ENCODE measurements at regions not wholly inside any gene's neighbourhood (a gene's known extent, or its start where the extent isn't known, plus 50 kb on each side); places are given as distances from the start of the nearest gene placed in this dataset.

DNA sequence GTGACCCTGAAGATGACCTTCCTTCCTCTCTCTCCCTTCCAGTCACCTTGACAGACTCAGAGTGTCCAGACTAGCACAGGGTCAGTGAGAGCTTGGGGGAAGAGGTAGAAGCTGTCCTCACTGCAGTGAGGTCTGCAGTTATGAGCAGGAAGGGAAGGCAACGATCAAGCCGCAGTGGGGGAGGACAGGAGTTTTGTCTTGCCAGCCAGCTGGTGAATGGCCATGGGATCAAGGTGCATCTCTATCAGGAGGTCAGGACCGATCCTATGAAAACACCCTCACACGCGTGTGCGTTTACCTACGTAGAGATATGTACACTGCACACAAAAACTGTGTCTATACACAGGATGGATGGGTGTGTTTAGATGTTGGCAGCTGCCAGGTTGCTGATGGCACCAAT is 83.2 kb downstream of the THNSL2 start:
- Histone ChIP-seq H3K27ac (ENCODE audit: low read depth, low read length) (no peak overlapping the region), H2AFZ (ENCODE audit: low read depth, low read length) (no peak overlapping the region), H3K9ac (ENCODE audit: low read length) (no peak overlapping the region), H4K20me1 (ENCODE audit: insufficient read depth, low read length) (no peaks in the 10 kb centered on the region), H3K4me2 (ENCODE audit: low read length) (no peak overlapping the region), H3K9me3 (ENCODE audit: insufficient read depth, low read depth, low read length) (no peaks in the 10 kb centered on the region), H3K27me3 (ENCODE audit: insufficient read depth, low read length) (no peaks in the 10 kb centered on the region), H3K79me2 (ENCODE audit: insufficient read depth, low read length) (no peaks in the 10 kb centered on the region), H3K36me3 (ENCODE audit: insufficient read depth, low read length) (no peaks in the 10 kb centered on the region), H3K4me1 (ENCODE audit: insufficient read depth, low read length) (no peaks in the 10 kb centered on the region), H3K4me3 (ENCODE audit: insufficient read depth, low read depth, low read length) (no peak overlapping the region)
- Mint-ChIP-seq H3K27ac (ENCODE audit: unreplicated experiment) (no peak overlapping the region), H3K27me3 (ENCODE audit: low read depth, unreplicated experiment) (peaks cover 25% of the 10 kb centered on the region), H3K9me3 (ENCODE audit: unreplicated experiment) (peaks cover 1% of the 10 kb centered on the region), H3K4me3 (ENCODE audit: unreplicated experiment) (no peak overlapping the region), H3K4me1 (ENCODE audit: low read depth, unreplicated experiment) (no peaks in the 10 kb centered on the region), H3K36me3 (ENCODE audit: low read depth, unreplicated experiment) (peaks cover 2% of the 10 kb centered on the region)
- TF ChIP-seq, protein P1, sequence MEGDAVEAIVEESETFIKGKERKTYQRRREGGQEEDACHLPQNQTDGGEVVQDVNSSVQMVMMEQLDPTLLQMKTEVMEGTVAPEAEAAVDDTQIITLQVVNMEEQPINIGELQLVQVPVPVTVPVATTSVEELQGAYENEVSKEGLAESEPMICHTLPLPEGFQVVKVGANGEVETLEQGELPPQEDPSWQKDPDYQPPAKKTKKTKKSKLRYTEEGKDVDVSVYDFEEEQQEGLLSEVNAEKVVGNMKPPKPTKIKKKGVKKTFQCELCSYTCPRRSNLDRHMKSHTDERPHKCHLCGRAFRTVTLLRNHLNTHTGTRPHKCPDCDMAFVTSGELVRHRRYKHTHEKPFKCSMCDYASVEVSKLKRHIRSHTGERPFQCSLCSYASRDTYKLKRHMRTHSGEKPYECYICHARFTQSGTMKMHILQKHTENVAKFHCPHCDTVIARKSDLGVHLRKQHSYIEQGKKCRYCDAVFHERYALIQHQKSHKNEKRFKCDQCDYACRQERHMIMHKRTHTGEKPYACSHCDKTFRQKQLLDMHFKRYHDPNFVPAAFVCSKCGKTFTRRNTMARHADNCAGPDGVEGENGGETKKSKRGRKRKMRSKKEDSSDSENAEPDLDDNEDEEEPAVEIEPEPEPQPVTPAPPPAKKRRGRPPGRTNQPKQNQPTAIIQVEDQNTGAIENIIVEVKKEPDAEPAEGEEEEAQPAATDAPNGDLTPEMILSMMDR (IDR thresholded peaks at IDR 0.05; ENCODE audit: insufficient read depth, low read depth, low read length): no peak
- TF ChIP-seq EZH2 (IDR thresholded peaks at IDR 0.05; ENCODE audit: insufficient read depth, low read length): no peak
- no peak for DNase-seq (ENCODE audit: low read depth)
- no peak for FAIRE-seq

DNA sequence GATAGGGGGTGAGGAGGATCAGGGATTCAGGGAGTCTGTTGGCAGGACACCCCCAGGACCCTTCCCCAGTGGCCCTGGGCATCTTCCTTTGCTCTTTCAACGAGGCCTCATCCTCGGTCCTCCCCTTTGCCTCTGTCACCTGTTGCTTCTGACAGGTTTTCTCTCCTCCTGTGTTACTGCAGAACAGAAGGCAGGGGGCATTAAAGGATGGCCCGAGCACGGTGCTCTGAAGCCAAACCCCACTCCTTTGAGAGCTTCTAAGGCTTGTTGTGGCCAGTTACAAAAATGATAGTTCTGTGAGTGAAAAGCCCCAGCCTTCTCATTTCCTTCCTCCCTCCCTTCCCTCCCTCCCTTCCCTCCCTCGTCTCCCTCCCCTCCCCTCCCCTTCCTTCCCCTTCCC is 82.5 kb downstream of the THNSL2 start:
- FAIRE-seq (no peak), DNase-seq (ENCODE audit: low read depth) (no peak)
- Mint-ChIP-seq H3K36me3 (ENCODE audit: low read depth, unreplicated experiment) (peaks cover 1% of the 10 kb centered on the region), H3K4me1 (ENCODE audit: low read depth, unreplicated experiment) (peaks cover 4% of the 10 kb centered on the region), H3K9me3 (ENCODE audit: unreplicated experiment) (peaks cover 1% of the 10 kb centered on the region), H3K27me3 (ENCODE audit: low read depth, unreplicated experiment) (peaks cover 18% of the 10 kb centered on the region), H3K27ac (ENCODE audit: unreplicated experiment) (no peak overlapping the region), H3K4me3 (ENCODE audit: unreplicated experiment) (no peak overlapping the region)
- Histone ChIP-seq H4K20me1 (ENCODE audit: insufficient read depth, low read length) (no peaks in the 10 kb centered on the region), H3K9ac (ENCODE audit: low read length) (no peak overlapping the region), H3K4me2 (ENCODE audit: low read length) (no peak overlapping the region), H2AFZ (ENCODE audit: low read depth, low read length) (no peak overlapping the region), H3K27me3 (ENCODE audit: insufficient read depth, low read length) (no peaks in the 10 kb centered on the region), H3K27ac (ENCODE audit: low read depth, low read length) (no peak overlapping the region), H3K79me2 (ENCODE audit: insufficient read depth, low read length) (no peaks in the 10 kb centered on the region), H3K9me3 (ENCODE audit: insufficient read depth, low read depth, low read length) (no peaks in the 10 kb centered on the region), H3K4me3 (ENCODE audit: insufficient read depth, low read depth, low read length) (no peak overlapping the region), H3K4me1 (ENCODE audit: insufficient read depth, low read length) (no peaks in the 10 kb centered on the region), H3K36me3 (ENCODE audit: insufficient read depth, low read length) (no peaks in the 10 kb centered on the region)
- TF ChIP-seq EZH2 (IDR thresholded peaks at IDR 0.05; ENCODE audit: insufficient read depth, low read length): no peak
- TF ChIP-seq, protein P1 (IDR thresholded peaks at IDR 0.05; ENCODE audit: insufficient read depth, low read depth, low read length): no peak

DNA sequence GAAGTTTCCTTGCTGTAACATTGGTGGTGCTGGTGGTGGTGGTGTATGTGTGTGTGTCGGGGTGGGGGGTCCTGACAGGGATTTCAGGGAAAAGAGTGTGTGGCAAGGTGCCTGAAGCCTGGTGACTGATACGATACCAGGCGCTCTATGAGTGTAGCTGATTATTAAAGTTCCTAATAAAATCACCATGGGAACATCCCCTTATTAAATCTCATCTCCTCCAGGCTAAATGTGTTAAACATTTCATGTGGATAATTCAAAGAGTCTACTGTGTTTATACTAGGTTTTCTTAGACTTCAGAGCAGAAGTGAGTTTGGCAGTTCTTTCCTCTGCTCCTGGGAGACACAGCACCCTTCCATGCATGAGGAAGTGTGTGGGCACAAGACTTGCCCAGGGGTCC is 82.0 kb downstream of the THNSL2 start:
- H3K79me2 ChIP-seq (ENCODE audit: insufficient read depth, low read length): no peaks in the 10 kb centered on the region
- no peak for FAIRE-seq
- TF ChIP-seq, protein P1 (IDR thresholded peaks at IDR 0.05; ENCODE audit: insufficient read depth, low read depth, low read length): no peak
- TF ChIP-seq EZH2 (IDR thresholded peaks at IDR 0.05; ENCODE audit: insufficient read depth, low read length): no peak
- no peaks in the 10 kb centered on the region for H3K9me3 ChIP-seq (ENCODE audit: insufficient read depth, low read depth, low read length)
- Mint-ChIP-seq H3K36me3 (ENCODE audit: low read depth, unreplicated experiment) (no peaks in the 10 kb centered on the region), H3K27ac (ENCODE audit: unreplicated experiment) (no peak overlapping the region), H3K4me1 (ENCODE audit: low read depth, unreplicated experiment) (peaks cover 6% of the 10 kb centered on the region), H3K9me3 (ENCODE audit: unreplicated experiment) (peaks cover 1% of the 10 kb centered on the region), H3K4me3 (ENCODE audit: unreplicated experiment) (no peak overlapping the region), H3K27me3 (ENCODE audit: low read depth, unreplicated experiment) (peaks cover 17% of the 10 kb centered on the region)
- no peak overlapping the region for H3K27ac ChIP-seq (ENCODE audit: low read depth, low read length)
- H3K4me2 ChIP-seq (ENCODE audit: low read length): no peak overlapping the region
- no peak overlapping the region for H2AFZ ChIP-seq (ENCODE audit: low read depth, low read length)
- H3K4me1 ChIP-seq (ENCODE audit: insufficient read depth, low read length): no peaks in the 10 kb centered on the region
- H3K9ac ChIP-seq (ENCODE audit: low read length): no peak overlapping the region
- no peak for DNase-seq (ENCODE audit: low read depth)
- H4K20me1 ChIP-seq (ENCODE audit: insufficient read depth, low read length): no peaks in the 10 kb centered on the region
- no peaks in the 10 kb centered on the region for H3K36me3 ChIP-seq (ENCODE audit: insufficient read depth, low read length)
- H3K4me3 ChIP-seq (ENCODE audit: insufficient read depth, low read depth, low read length): no peak overlapping the region
- no peaks in the 10 kb centered on the region for H3K27me3 ChIP-seq (ENCODE audit: insufficient read depth, low read length)
